ENCODE measurements at regions not wholly inside any gene's neighbourhood (a gene's known extent, or its start where the extent isn't known, plus 50 kb on each side); places are given as distances from the start of the nearest gene placed in this dataset.

DNA sequence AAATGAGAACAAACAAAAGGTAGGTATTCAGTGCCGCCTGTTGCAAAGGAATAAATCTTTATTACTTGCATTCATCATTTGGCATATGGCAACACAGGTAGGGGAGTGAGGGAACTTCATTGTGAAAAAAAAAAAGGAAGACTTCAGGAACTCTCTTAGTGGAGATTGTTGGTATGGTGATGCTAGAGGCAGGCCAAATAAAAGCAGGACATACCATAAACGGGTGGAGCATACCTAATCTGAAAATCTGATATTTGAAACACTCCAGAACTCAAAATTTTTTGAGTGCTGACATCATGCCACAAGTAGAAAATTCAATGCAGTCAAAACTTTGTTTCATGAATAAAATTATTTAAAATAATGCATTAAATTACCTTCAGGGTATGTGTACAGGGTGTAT, 425.8 kb upstream of the SYT4 start:
- DNase-seq (no peak), ATAC-seq (ENCODE audit: low read depth) (no peak)
- intact Hi-C loops (cut with micrococcal nuclease): no loop called here
- no peak overlapping the region for H2AFZ ChIP-seq (ENCODE audit: insufficient read depth, low read depth, low read length, poor library complexity, severe bottlenecking)
- Mint-ChIP-seq H3K27me3 (peaks cover 5% of the 10 kb centered on the region), H3K27ac (no peak overlapping the region), H3K4me1 (no peaks in the 10 kb centered on the region), H3K9me3 (ENCODE audit: insufficient read depth) (no peaks in the 10 kb centered on the region), H3K4me3 (no peak overlapping the region)
- no CpG with 5 or more reads among the region's 2 CpGs for WGBS (ENCODE audit: insufficient coverage)
- H3K9me3 ChIP-seq (ENCODE audit: control extremely low read depth in 1 of 3, control insufficient read depth in 2 of 3, insufficient read depth in 1 of 3, low read length in 2 of 3): no peaks in the 10 kb centered on the region
- H3K27me3 ChIP-seq (replicated peaks in 1 of 4; ENCODE audit: control extremely low read depth in 1 of 4, control insufficient read depth in 3 of 4, insufficient read depth in 4 of 4, low read length in 3 of 4): no peaks in the 10 kb centered on the region
- no peaks in the 10 kb centered on the region for H3K4me1 ChIP-seq (ENCODE audit: control insufficient read depth in 2 of 2, insufficient read depth in 2 of 2, low read length in 2 of 2)
- H3K79me2 ChIP-seq (ENCODE audit: control insufficient read depth, insufficient read depth, low read length): no peaks in the 10 kb centered on the region
- H3K4me3 ChIP-seq (ENCODE audit: control extremely low read depth in 1 of 5, extremely low read depth in 1 of 5, insufficient read depth in 1 of 5, low read depth in 2 of 5, low read length in 4 of 5): no peak overlapping the region
- no peak overlapping the region for H3K4me2 ChIP-seq (replicated peaks; ENCODE audit: low read depth, low read length, poor library complexity, severe bottlenecking)
- H3K27ac ChIP-seq (ENCODE audit: low read length in 2 of 2): no peak overlapping the region
- TF ChIP-seq, protein P1, sequence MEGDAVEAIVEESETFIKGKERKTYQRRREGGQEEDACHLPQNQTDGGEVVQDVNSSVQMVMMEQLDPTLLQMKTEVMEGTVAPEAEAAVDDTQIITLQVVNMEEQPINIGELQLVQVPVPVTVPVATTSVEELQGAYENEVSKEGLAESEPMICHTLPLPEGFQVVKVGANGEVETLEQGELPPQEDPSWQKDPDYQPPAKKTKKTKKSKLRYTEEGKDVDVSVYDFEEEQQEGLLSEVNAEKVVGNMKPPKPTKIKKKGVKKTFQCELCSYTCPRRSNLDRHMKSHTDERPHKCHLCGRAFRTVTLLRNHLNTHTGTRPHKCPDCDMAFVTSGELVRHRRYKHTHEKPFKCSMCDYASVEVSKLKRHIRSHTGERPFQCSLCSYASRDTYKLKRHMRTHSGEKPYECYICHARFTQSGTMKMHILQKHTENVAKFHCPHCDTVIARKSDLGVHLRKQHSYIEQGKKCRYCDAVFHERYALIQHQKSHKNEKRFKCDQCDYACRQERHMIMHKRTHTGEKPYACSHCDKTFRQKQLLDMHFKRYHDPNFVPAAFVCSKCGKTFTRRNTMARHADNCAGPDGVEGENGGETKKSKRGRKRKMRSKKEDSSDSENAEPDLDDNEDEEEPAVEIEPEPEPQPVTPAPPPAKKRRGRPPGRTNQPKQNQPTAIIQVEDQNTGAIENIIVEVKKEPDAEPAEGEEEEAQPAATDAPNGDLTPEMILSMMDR (IDR thresholded peaks at IDR 0.05): no peak
- TF ChIP-seq EZH2 (IDR thresholded peaks at IDR 0.05; ENCODE audit: borderline replicate concordance, insufficient read depth, low read depth, low read length, poor library complexity, severe bottlenecking): no peak
- POLR2A ChIA-PET: no interaction called here
- CTCF ChIA-PET: no interaction called here
- no peak overlapping the region for H3K9ac ChIP-seq (ENCODE audit: low read length)
- no peaks in the 10 kb centered on the region for H4K20me1 ChIP-seq (ENCODE audit: control insufficient read depth, insufficient read depth, low read length, poor library complexity, severe bottlenecking)
- no peaks in the 10 kb centered on the region for H3K36me3 ChIP-seq (replicated peaks in 1 of 2; ENCODE audit: control extremely low read depth in 1 of 2, control insufficient read depth in 1 of 2, extremely low read depth in 1 of 2, insufficient read depth in 2 of 2, low read length in 1 of 2)

DNA sequence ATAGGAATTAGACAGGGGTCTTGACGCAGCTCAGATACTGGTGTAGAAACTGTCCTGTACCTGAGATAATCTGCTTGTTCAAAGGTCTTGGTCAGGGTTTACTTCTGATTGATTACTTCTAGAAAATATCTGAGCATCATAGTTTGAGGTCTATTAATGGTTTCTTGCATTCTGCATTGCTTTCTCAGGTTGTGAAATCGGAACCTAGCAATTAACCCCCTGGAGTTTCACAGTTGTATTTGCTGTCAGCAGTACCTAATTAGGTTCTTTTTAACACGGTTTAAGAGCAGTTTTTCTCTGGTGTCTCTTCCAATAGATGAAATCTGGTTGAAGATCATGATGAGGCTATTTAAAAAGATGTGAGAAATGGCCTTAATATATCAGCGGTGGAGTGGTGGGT, 428.6 kb upstream of the SYT4 start:
- H4K20me1 ChIP-seq (ENCODE audit: control insufficient read depth, insufficient read depth, low read length, poor library complexity, severe bottlenecking): no peaks in the 10 kb centered on the region
- TF ChIP-seq, protein P1 (IDR thresholded peaks at IDR 0.05): no peak
- TF ChIP-seq EZH2 (IDR thresholded peaks at IDR 0.05; ENCODE audit: borderline replicate concordance, insufficient read depth, low read depth, low read length, poor library complexity, severe bottlenecking): no peak
- H3K27me3 Mint-ChIP-seq: peaks cover 5% of the 10 kb centered on the region
- H3K4me1 Mint-ChIP-seq: no peaks in the 10 kb centered on the region
- H3K4me2 ChIP-seq (replicated peaks; ENCODE audit: low read depth, low read length, poor library complexity, severe bottlenecking): no peak overlapping the region
- H3K79me2 ChIP-seq (ENCODE audit: control insufficient read depth, insufficient read depth, low read length): no peaks in the 10 kb centered on the region
- H3K9ac ChIP-seq (ENCODE audit: low read length): no peak overlapping the region
- DNase-seq (no peak), ATAC-seq (ENCODE audit: low read depth) (no peak)
- CTCF ChIA-PET: no interaction called here
- H3K4me1 ChIP-seq (ENCODE audit: control insufficient read depth in 2 of 2, insufficient read depth in 2 of 2, low read length in 2 of 2): no peaks in the 10 kb centered on the region
- intact Hi-C loops (cut with micrococcal nuclease): no loop called here
- no peak overlapping the region for H3K4me3 ChIP-seq (ENCODE audit: control extremely low read depth in 1 of 5, extremely low read depth in 1 of 5, insufficient read depth in 1 of 5, low read depth in 2 of 5, low read length in 4 of 5)
- WGBS (ENCODE audit: insufficient coverage): 67% methylated on average over 3 of the region's 4 CpGs
- no peaks in the 10 kb centered on the region for H3K9me3 ChIP-seq (ENCODE audit: control extremely low read depth in 1 of 3, control insufficient read depth in 2 of 3, insufficient read depth in 1 of 3, low read length in 2 of 3)
- H3K4me3 Mint-ChIP-seq: no peak overlapping the region
- no peak overlapping the region for H2AFZ ChIP-seq (ENCODE audit: insufficient read depth, low read depth, low read length, poor library complexity, severe bottlenecking)
- H3K27ac Mint-ChIP-seq: no peak overlapping the region
- POLR2A ChIA-PET: no interaction called here
- no peaks in the 10 kb centered on the region for H3K27me3 ChIP-seq (replicated peaks in 1 of 4; ENCODE audit: control extremely low read depth in 1 of 4, control insufficient read depth in 3 of 4, insufficient read depth in 4 of 4, low read length in 3 of 4)
- H3K36me3 ChIP-seq (replicated peaks in 1 of 2; ENCODE audit: control extremely low read depth in 1 of 2, control insufficient read depth in 1 of 2, extremely low read depth in 1 of 2, insufficient read depth in 2 of 2, low read length in 1 of 2): no peaks in the 10 kb centered on the region
- no peaks in the 10 kb centered on the region for H3K9me3 Mint-ChIP-seq (ENCODE audit: insufficient read depth)
- H3K27ac ChIP-seq (ENCODE audit: low read length in 2 of 2): no peak overlapping the region

Data from B cell (primary cell).